ENCODE measurements at regions not wholly inside any gene's neighbourhood (a gene's known extent, or its start where the extent isn't known, plus 50 kb on each side); places are given as distances from the start of the nearest gene placed in this dataset.

DNA sequence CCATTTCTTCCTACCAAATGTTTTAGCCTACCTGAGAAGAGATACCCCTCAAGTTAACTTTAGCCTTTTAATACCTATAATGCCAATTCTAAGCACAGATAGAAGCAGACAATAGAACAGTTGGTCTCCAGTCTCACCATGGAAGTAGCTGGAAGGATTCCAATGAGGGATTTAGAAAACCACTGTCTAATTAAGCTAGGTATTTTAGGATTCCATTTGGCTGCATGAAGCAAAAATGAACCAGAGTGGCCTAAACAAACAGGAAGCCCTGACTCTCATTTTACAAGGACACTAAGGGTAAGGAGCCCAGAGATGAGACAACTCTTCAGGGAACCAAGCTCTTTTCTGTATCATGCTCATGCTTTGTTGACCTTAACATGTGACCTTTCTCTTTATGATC, 199.2 kb downstream of the ALDH8A1 start:
- no peak for TF ChIP-seq POLR2A (IDR thresholded peaks at IDR 0.05)
- TF ChIP-seq, protein P1, sequence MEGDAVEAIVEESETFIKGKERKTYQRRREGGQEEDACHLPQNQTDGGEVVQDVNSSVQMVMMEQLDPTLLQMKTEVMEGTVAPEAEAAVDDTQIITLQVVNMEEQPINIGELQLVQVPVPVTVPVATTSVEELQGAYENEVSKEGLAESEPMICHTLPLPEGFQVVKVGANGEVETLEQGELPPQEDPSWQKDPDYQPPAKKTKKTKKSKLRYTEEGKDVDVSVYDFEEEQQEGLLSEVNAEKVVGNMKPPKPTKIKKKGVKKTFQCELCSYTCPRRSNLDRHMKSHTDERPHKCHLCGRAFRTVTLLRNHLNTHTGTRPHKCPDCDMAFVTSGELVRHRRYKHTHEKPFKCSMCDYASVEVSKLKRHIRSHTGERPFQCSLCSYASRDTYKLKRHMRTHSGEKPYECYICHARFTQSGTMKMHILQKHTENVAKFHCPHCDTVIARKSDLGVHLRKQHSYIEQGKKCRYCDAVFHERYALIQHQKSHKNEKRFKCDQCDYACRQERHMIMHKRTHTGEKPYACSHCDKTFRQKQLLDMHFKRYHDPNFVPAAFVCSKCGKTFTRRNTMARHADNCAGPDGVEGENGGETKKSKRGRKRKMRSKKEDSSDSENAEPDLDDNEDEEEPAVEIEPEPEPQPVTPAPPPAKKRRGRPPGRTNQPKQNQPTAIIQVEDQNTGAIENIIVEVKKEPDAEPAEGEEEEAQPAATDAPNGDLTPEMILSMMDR (IDR thresholded peaks at IDR 0.05): no peak
